Omental fat pad (tissue), 3 donors: ENCODE measurements at regions not wholly inside any gene's neighbourhood (a gene's known extent, or its start where the extent isn't known, plus 50 kb on each side); places are given as distances from the start of the nearest gene placed in this dataset.

Experiments
- ATAC-seq: fragments of 150-250 bp; one replicate; pipeline ENCODE4 v1.9.1; 2016; ENCODE audit warnings: mild to moderate bottlenecking, moderate library complexity; ENCODE audit not compliant: low FRiP score
- DNase-seq: peaks from one replicate; pipeline ENCODE4 v3.0.0-alpha.2; 2019; ENCODE audit warnings: low spot score
- CTCF ChIP-seq, 3 donors: fragments of 450-650 bp; IDR thresholded peaks; one replicate each; pipeline ENCODE4 v1.5.1; 2016 to 2017; ENCODE audit warnings: antibody characterized with exemption in 3 of 3, mild to moderate bottlenecking in 3 of 3, moderate library complexity in 2 of 3

GRCh38 chr4:180284267-180284666 is 1958.9 kb upstream of the TENM3 start:
- no peak for TF ChIP-seq CTCF (IDR thresholded peaks at IDR 0.05)
- DNase-seq (no peak), ATAC-seq (no peak)

- ATAC-seq (no peak), DNase-seq (no peak)
These were observed 1957.4 kb upstream of the TENM3 start for GRCh38 chr4:180285796-180286195.

GRCh38 chr4:180292339-180292738 is 1950.9 kb upstream of the TENM3 start:
- ATAC-seq, result no peak
- TF ChIP-seq CTCF (IDR thresholded peaks at IDR 0.05), result no peak

More at GRCh38 chr4:180285796-180286195, 1957.4 kb upstream of the TENM3 start:
- no peak for TF ChIP-seq CTCF (IDR thresholded peaks at IDR 0.05)

GRCh38 chr4:180296036-180296599 is 1947.1 kb upstream of the TENM3 start:
- ATAC-seq (no peak), DNase-seq (no peak)
- TF ChIP-seq CTCF (IDR thresholded peaks at IDR 0.05), result no peak

More at GRCh38 chr4:180292339-180292738, 1950.9 kb upstream of the TENM3 start:
- no peak for DNase-seq

- no peak for TF ChIP-seq CTCF (IDR thresholded peaks at IDR 0.05)
- DNase-seq (no peak), ATAC-seq (no peak)
These were observed 1938.9 kb upstream of the TENM3 start for GRCh38 chr4:180304321-180304720.

- no peak for ATAC-seq
- no peak for DNase-seq
- no peak for TF ChIP-seq CTCF (IDR thresholded peaks at IDR 0.05)
These were observed 1932.6 kb upstream of the TENM3 start for GRCh38 chr4:180310616-180311015.

- no peak for TF ChIP-seq CTCF (IDR thresholded peaks at IDR 0.05)
- ATAC-seq (no peak), DNase-seq (no peak)
These were observed 1928.2 kb upstream of the TENM3 start for GRCh38 chr4:180314972-180315371.
